ENCODE measurements at regions not wholly inside any gene's neighbourhood (a gene's known extent, or its start where the extent isn't known, plus 50 kb on each side); places are given as distances from the start of the nearest gene placed in this dataset.

DNA sequence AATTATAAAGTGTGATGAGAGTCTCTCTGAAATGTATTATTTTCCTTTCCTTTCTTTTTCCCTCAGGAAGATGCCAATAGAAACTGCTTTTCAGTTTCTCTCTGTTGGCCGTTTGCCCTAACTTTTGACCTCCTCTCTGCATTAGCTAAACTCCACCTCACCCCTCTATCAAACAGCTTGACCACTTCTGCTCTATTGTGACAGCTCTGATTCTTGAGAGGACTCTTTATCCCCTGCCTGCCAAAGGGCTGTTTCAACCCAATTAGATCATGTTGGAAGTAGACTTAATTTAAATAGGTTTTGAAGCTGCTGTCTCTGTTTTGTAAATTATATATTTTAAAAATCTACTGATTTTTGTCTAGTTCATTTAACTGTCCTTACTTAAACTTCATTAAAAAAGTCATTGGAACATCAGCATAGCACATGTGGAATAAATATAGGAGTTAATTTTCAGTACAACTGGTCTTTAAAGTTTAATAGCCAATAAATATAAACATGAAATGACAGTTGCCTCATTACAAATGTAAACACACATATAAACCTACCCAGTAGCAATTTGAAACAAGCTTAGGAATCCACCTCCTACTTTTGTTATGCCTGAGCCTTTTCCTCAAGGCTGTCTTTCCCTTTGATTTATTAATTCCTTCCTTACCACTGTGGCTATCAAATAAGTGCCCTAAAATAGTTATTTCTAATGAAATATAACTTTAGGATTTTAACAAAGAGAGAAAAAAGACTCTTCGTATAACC is 152.0 kb downstream of the CHRM3 start (continued):
- TF ChIP-seq, protein P1, sequence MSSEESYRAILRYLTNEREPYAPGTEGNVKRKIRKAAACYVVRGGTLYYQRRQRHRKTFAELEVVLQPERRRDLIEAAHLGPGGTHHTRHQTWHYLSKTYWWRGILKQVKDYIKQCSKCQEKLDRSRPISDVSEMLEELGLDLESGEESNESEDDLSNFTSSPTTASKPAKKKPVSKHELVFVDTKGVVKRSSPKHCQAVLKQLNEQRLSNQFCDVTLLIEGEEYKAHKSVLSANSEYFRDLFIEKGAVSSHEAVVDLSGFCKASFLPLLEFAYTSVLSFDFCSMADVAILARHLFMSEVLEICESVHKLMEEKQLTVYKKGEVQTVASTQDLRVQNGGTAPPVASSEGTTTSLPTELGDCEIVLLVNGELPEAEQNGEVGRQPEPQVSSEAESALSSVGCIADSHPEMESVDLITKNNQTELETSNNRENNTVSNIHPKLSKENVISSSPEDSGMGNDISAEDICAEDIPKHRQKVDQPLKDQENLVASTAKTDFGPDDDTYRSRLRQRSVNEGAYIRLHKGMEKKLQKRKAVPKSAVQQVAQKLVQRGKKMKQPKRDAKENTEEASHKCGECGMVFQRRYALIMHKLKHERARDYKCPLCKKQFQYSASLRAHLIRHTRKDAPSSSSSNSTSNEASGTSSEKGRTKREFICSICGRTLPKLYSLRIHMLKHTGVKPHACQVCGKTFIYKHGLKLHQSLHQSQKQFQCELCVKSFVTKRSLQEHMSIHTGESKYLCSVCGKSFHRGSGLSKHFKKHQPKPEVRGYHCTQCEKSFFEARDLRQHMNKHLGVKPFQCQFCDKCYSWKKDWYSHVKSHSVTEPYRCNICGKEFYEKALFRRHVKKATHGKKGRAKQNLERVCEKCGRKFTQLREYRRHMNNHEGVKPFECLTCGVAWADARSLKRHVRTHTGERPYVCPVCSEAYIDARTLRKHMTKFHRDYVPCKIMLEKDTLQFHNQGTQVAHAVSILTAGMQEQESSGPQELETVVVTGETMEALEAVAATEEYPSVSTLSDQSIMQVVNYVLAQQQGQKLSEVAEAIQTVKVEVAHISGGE (CRISPR knock-in tag; IDR thresholded peaks at IDR 0.05), result no peak
- no peak for TF ChIP-seq PHF8 (IDR thresholded peaks at IDR 0.05; ENCODE audit: borderline replicate concordance, low read length)
- no peak for TF ChIP-seq DIDO1 (tag; IDR thresholded peaks at IDR 0.05; ENCODE audit: low read depth)

- Histone ChIP-seq H3K4me3 (no peak overlapping the region), H4K20me1 (replicated peaks; ENCODE audit: control insufficient read depth, insufficient read depth, low read length) (no peaks in the 10 kb centered on the region), H3K36me3 (ENCODE audit: control insufficient read depth, insufficient read depth, low read length) (no peaks in the 10 kb centered on the region), H3K9me1 (ENCODE audit: control insufficient read depth, insufficient read depth, low read length) (no peaks in the 10 kb centered on the region), H3K9me3 (replicated peaks; ENCODE audit: control insufficient read depth, insufficient read depth, low read depth, low read length) (peaks cover 2% of the 10 kb centered on the region; the same call in 1 of the 2 replicates), H3K79me2 (ENCODE audit: control insufficient read depth, insufficient read depth, low read length) (no peaks in the 10 kb centered on the region), H3K27ac (ENCODE audit: extremely low read depth, low read depth, low read length) (no peak overlapping the region), H3K4me1 (replicated peaks in 1 of 2; ENCODE audit: control insufficient read depth in 2 of 2, insufficient read depth in 2 of 2, low read length in 2 of 2) (no peaks in the 10 kb centered on the region), H3K4me2 (ENCODE audit: insufficient read depth, low read length) (no peak overlapping the region), H3K27me3 (ENCODE audit: control insufficient read depth in 2 of 2, insufficient read depth in 2 of 2, low read length in 2 of 2) (no peaks in the 10 kb centered on the region), H3K9ac (ENCODE audit: insufficient read depth in 1 of 2, low read depth in 2 of 2, low read length in 2 of 2) (no peak overlapping the region), H2AFZ (ENCODE audit: low read depth, low read length) (no peak overlapping the region)
- ATAC-seq (no peak), FAIRE-seq (no peak), DNase-seq (ENCODE audit: extremely low read depth in 1 of 4, low spot score in 3 of 4) (no peak)
- CTCF ChIA-PET (ENCODE audit: low intra/inter-chr PET ratio), result no interaction called here
- WGBS (ENCODE audit: insufficient coverage, low coverage, missing lambda C conversion rate), result 0% methylated on average over 2 of the region's 2 CpGs
- intact Hi-C loops (cut with micrococcal nuclease), result no loop called here
- no TSS peak for BruUV-seq (replicated peaks)
- in situ Hi-C loops (cut with MboI), result no loop called here
- POLR2A ChIA-PET, result no interaction called here
- TF ChIP-seq ZNF165 (CRISPR knock-in tag; IDR thresholded peaks at IDR 0.05; ENCODE audit: borderline replicate concordance), result no peak
- TF ChIP-seq LARP7 (IDR thresholded peaks at IDR 0.05), result no peak
- no peak for TF ChIP-seq SMARCE1 (IDR thresholded peaks at IDR 0.05)
- TF ChIP-seq UBTF (IDR thresholded peaks at IDR 0.05; ENCODE audit: borderline replicate concordance in 1 of 2, low read depth in 2 of 2, low read length in 2 of 2), result no peak
- no peak for TF ChIP-seq ATF2 (CRISPR knock-in tag; IDR thresholded peaks at IDR 0.05)
- TF ChIP-seq CC2D1A (IDR thresholded peaks at IDR 0.05), result no peak
- TF ChIP-seq HEY1 (CRISPR knock-in tag; IDR thresholded peaks at IDR 0.05; ENCODE audit: borderline replicate concordance), result no peak
- TF ChIP-seq YY1 (IDR thresholded peaks at IDR 0.05; ENCODE audit: borderline replicate concordance in 1 of 3, control insufficient read depth in 1 of 3, extremely low read depth in 1 of 3, insufficient read depth in 3 of 3, insufficient read length in 1 of 3, insufficient replicate concordance in 2 of 3, low read depth in 1 of 3, low read length in 2 of 3), result no peak
- no peak for TF ChIP-seq U2AF2 (optimal IDR thresholded peaks at IDR 0.05; ENCODE audit: low read depth, low read length)
These were observed 152.7 kb downstream of the CHRM3 start for GRCh38 chr1:239539051-239539450.

Measured in K562 (cell line).